Testis (tissue), 2 donors: ENCODE measurements at regions not wholly inside any gene's neighbourhood (a gene's known extent, or its start where the extent isn't known, plus 50 kb on each side); places are given as distances from the start of the nearest gene placed in this dataset.

Source experiments
- DNase-seq: peaks from one replicate; pipeline ENCODE4 v3.0.0-alpha.2; 2019
- H3K27ac ChIP-seq, 2 donors: fragments of 200-600 bp; sonication (generic); one replicate each; pipeline ENCODE4 v1.5.1; 2019
- H3K27me3 ChIP-seq: fragments of 200-600 bp; sonication (generic); one replicate; pipeline ENCODE4 v1.5.1; 2019
- H3K36me3 ChIP-seq: fragments of 200-600 bp; sonication (generic); one replicate; pipeline ENCODE4 v1.5.1; 2017; ENCODE audit warnings: low read depth; ENCODE audit errors: missing control alignments
- H3K4me1 ChIP-seq: fragments of 200-600 bp; sonication (generic); one replicate; pipeline ENCODE4 v1.5.1; 2019
- H3K4me3 ChIP-seq, 2 donors: fragments of 200-600 bp; sonication (generic); one replicate each; pipeline ENCODE4 v1.5.1; 2017 to 2019
- H3K9me3 ChIP-seq: fragments of 200-600 bp; sonication (generic); one replicate; pipeline ENCODE4 v1.5.1; 2017
- CTCF ChIP-seq, 3 experiments: fragments of 450-650 bp in 2 of 3; fragments of 200-600 bp in 1 of 3; sonication (generic) in 1 of 3; IDR thresholded peaks; one replicate each; pipeline ENCODE4 v1.5.1; 2016 to 2019; ENCODE audit warnings: antibody characterized with exemption in 3 of 3, mild to moderate bottlenecking in 2 of 3, moderate library complexity in 1 of 3
- POLR2A ChIP-seq: fragments of 450-650 bp; IDR thresholded peaks from one replicate; pipeline ENCODE4 v1.6.1; 2017; ENCODE audit warnings: antibody characterized with exemption, mild to moderate bottlenecking, moderate library complexity
- WGBS, 2 donors: methylation state at CpG; one replicate each; pipeline ENCODE4 v1.1.5; 2018; 5-methylcytosine and 5-hydroxymethylcytosine counted together
- intact Hi-C: fragments of 100-400 bp; cut with DNase I; formaldehyde crosslinking; loops from one replicate; pipeline ENCODE4 v1.15.1; 2023; ENCODE audit warnings: low total_unique reads

DNA sequence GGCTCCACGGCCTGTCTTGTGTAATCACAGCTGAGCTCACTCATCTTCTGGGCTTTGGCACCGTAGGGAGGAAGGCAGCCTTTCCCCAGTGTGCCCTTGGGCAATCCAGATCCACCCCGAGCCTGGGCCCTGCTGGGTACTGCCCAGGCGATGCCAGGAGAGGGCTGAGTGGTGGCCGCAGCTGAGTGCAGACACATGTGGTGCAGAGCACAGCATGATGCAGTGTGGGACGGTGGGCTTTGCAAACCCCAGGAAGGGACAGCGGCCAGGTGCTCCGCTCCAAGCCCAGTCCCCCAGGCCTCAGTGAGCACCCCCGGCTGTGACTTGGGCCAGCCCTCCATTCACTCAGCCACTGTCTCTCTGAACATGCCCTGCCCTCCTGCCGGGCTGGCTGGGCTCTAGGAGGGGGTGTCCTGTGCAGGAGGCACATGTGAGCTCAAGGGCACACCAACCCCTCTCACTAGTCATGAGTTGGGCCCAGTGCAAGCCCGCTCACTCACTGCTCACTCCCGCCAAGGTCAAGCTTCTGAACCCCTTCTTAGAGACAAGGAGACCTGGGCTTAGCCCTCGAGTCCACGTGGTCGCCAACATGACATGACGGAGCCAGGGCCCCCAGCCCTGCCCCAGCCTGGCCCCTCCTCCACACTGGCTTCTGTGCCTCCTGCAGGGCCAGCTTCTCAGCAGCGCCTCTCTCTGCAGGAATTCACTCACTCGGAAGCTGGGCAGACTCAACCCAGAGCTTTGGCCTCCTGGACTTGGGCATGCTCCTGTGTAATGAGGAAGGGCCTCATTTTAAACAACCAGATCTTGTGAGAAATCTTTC is 77.5 kb upstream of the INSIG1 start:
- Histone ChIP-seq H3K4me3 (no peak overlapping the region), H3K4me1 (no peaks in the 10 kb centered on the region), H3K36me3 (no peaks in the 10 kb centered on the region), H3K27me3 (no peaks in the 10 kb centered on the region), H3K9me3 (no peaks in the 10 kb centered on the region), H3K27ac (no peak overlapping the region)
- TF ChIP-seq POLR2A (no peak), CTCF (IDR thresholded peaks at IDR 0.05) (no peak)
- no peak for DNase-seq
- intact Hi-C loops: no loop called here
- 82 to 87% methylated on average over 14 to 18 of the region's 18 CpGs for WGBS, 2 donors

DNA sequence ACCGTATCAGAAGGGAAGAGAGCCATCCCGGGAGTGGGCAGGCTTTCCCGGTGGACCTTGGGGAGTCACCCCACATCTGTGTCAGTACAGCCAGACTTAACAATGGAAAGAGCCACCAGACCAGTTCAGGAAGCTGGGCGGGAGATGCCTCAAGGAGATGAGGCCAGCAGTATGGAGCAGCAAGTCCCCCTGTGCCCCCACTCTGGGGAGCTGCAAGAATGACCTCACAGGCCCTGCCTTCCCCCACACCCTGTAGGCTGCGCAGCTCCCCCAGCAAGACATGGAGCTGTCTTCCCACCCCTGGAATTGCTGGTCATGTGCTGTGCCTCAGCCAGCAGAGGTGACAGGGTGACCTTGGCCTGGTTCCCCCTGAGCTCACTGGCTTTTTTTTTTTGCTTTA is 76.8 kb upstream of the INSIG1 start:
- TF ChIP-seq POLR2A (no peak), CTCF (IDR thresholded peaks at IDR 0.05) (no peak)
- H3K9me3 ChIP-seq: no peaks in the 10 kb centered on the region
- intact Hi-C loops: no loop called here

GRCh38 chr7:155221547-155221946 is 76.1 kb upstream of the INSIG1 start:
- intact Hi-C loops: no loop called here
- no peak for DNase-seq
- Histone ChIP-seq H3K36me3 (no peaks in the 10 kb centered on the region), H3K4me1 (no peaks in the 10 kb centered on the region), H3K9me3 (no peaks in the 10 kb centered on the region), H3K4me3 (no peak overlapping the region), H3K27ac (no peak overlapping the region), H3K27me3 (no peaks in the 10 kb centered on the region)
- TF ChIP-seq POLR2A (no peak), CTCF (IDR thresholded peaks at IDR 0.05) (no peak)
- WGBS, 2 donors: 75 to 92% methylated on average over 4 of the region's 4 CpGs

More for the DNA sequence above, 76.8 kb upstream of the INSIG1 start:
- Histone ChIP-seq H3K27ac (no peak overlapping the region), H3K4me3 (no peak overlapping the region), H3K4me1 (no peaks in the 10 kb centered on the region), H3K36me3 (no peaks in the 10 kb centered on the region), H3K27me3 (no peaks in the 10 kb centered on the region)
- no peak for DNase-seq
- WGBS, 2 donors: 79 to 82% methylated on average over 5 of the region's 5 CpGs

DNA sequence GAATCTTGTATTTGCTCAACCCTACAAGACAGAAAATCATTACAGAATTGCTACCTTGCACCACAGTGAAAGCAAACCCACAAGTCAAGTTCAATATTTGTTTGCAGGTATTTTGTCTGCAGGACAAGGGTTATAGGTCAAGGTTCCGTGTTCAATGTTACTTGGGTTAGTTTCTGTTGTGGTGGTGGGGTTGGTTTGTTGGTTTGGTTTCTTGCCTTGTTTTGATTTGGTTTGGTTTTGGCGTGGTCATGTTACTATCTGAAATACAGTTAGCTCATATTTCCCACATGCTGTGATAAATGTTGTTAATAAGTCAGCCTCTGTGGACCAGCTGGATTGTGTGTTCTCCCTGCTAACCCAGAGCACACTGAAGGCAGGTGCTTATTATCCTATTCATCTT is 75.6 kb upstream of the INSIG1 start:
- Histone ChIP-seq H3K4me3 (no peak overlapping the region), H3K27me3 (no peaks in the 10 kb centered on the region), H3K9me3 (no peaks in the 10 kb centered on the region), H3K27ac (no peak overlapping the region), H3K36me3 (no peaks in the 10 kb centered on the region), H3K4me1 (no peaks in the 10 kb centered on the region)
- DNase-seq: no peak
- intact Hi-C loops: no loop called here
- 79 to 82% methylated on average over 2 of the region's 2 CpGs for WGBS, 2 donors
- TF ChIP-seq CTCF (IDR thresholded peaks at IDR 0.05): no peak
- no peak for TF ChIP-seq POLR2A

DNA sequence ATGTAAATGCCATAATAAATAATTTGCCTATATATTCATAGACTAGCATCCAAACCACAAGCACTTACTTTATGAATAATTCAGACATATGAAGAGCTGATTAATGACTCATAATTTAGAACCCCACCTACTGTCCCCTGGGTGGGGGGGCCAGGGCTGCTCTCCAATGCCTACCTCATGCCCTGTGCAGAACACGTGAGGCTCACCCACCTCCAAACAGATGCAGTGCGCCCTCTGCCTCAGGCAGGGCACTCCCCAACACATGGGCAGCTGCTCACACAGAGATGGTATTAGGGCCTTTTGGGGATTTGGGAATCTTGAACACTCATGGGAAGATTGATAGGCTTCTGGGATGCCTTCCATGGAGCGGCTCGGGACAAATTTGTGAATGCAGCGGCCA is 75.1 kb upstream of the INSIG1 start:
- no peak for DNase-seq
- Histone ChIP-seq H3K4me1 (no peaks in the 10 kb centered on the region), H3K27ac (no peak overlapping the region), H3K4me3 (no peak overlapping the region), H3K36me3 (no peaks in the 10 kb centered on the region), H3K27me3 (no peaks in the 10 kb centered on the region), H3K9me3 (no peaks in the 10 kb centered on the region)
- no peak for TF ChIP-seq POLR2A
- TF ChIP-seq CTCF (IDR thresholded peaks at IDR 0.05): no peak
- WGBS, 2 donors: 84 to 93% methylated on average over 3 to 5 of the region's 5 CpGs
- intact Hi-C loops: no loop called here
